IMR-90 (cell line): ENCODE measurements at regions not wholly inside any gene's neighbourhood (a gene's known extent, or its start where the extent isn't known, plus 50 kb on each side); places are given as distances from the start of the nearest gene placed in this dataset.

Experiments used
- ATAC-seq: fragments of 200-7000 bp; cut with Tn5 transposase; 2 replicates; pipeline ENCODE4 v1.9.1; 2020; ENCODE audit warnings: low read depth, mild to moderate bottlenecking, moderate library complexity
- BruUV-seq: library from RNA; stranded (reverse); fragments of 400-500 nt; replicated peaks from 2 replicates; lab custom pipeline; 2021; lab: Mats Ljungman, UMichigan
- CTCF ChIA-PET: fragments of 300-600 bp; formaldehyde crosslinking; extraction: SDS; loops from one replicate; lab custom pipeline; 2021; ENCODE audit warnings: antibody characterized with exemption; lab: Yijun Ruan, JAX
- POLR2A ChIA-PET: fragments of 300-600 bp; sonication (Branson Sonifier 250); formaldehyde crosslinking; loops from one replicate; lab custom pipeline; 2022; ENCODE audit warnings: antibody characterized with exemption; ENCODE audit not compliant: unreplicated experiment; lab: Charles Lee
- DNase-seq: peaks from one replicate; pipeline ENCODE4 v3.0.0; 2013
- H2AFZ ChIP-seq: replicated peaks from 2 replicates; pipeline ENCODE3; 2013; ENCODE audit warnings: low read length, mild to moderate bottlenecking; ENCODE audit not compliant: poor library complexity
- H2AK5ac ChIP-seq: 2 replicates; pipeline ENCODE4 v1.6.1; 2013; ENCODE audit warnings: low read depth, low read length, inconsistent platforms
- H2AK9ac ChIP-seq: replicated peaks from 2 replicates; pipeline ENCODE3; 2013; ENCODE audit warnings: mild to moderate bottlenecking, low read depth, low read length, moderate library complexity; ENCODE audit not compliant: poor library complexity
- H2BK120ac ChIP-seq: 2 replicates; pipeline ENCODE4 v1.6.1; 2013; ENCODE audit warnings: low read depth, low read length, inconsistent platforms
- H2BK15ac ChIP-seq: 3 replicates; pipeline ENCODE4 v1.6.1; 2013; ENCODE audit warnings: low read depth, low read length, inconsistent platforms
- H2BK20ac ChIP-seq: 2 replicates; pipeline ENCODE4 v1.6.1; 2013; ENCODE audit warnings: low read depth, mild to moderate bottlenecking, inconsistent platforms, low read length, moderate library complexity
- H2BK5ac ChIP-seq: 2 replicates; pipeline ENCODE4 v1.6.1; 2013; ENCODE audit warnings: mild to moderate bottlenecking, low read depth, low read length, inconsistent platforms; ENCODE audit not compliant: poor library complexity, severe bottlenecking
- H3K14ac ChIP-seq: replicated peaks from 2 replicates; pipeline ENCODE4 v1.6.1; 2013; ENCODE audit warnings: low read depth, low read length, inconsistent platforms
- H3K18ac ChIP-seq: 2 replicates; pipeline ENCODE4 v1.6.1; 2013; ENCODE audit warnings: low read depth, low read length, control low read depth
- H3K23ac ChIP-seq: 2 replicates; pipeline ENCODE4 v1.6.1; 2013; ENCODE audit warnings: low read depth, low read length, inconsistent platforms
- H3K27ac ChIP-seq: 2 replicates; pipeline ENCODE4 v1.5.1; 2013; ENCODE audit warnings: mild to moderate bottlenecking, control low read depth, low read length; ENCODE audit not compliant: insufficient read depth
- H3K27me3 ChIP-seq: 2 replicates; pipeline ENCODE4 v1.6.1; 2013; ENCODE audit warnings: low read length; ENCODE audit not compliant: control insufficient read depth, insufficient read depth
- H3K36me3 ChIP-seq: 2 replicates; pipeline ENCODE4 v1.6.1; 2013; ENCODE audit warnings: low read length, mixed read lengths; ENCODE audit not compliant: control insufficient read depth, insufficient read depth
- H3K4ac ChIP-seq: 2 replicates; pipeline ENCODE4 v1.6.1; 2013; ENCODE audit warnings: low read depth, low read length, inconsistent platforms
- H3K4me1 ChIP-seq: 2 replicates; pipeline ENCODE4 v1.6.1; 2013; ENCODE audit warnings: low read length, mixed read lengths; ENCODE audit not compliant: control insufficient read depth, insufficient read depth
- H3K4me2 ChIP-seq: 2 replicates; pipeline ENCODE4 v1.6.1; 2013; ENCODE audit warnings: low read depth, mild to moderate bottlenecking, control low read depth, low read length, moderate library complexity
- H3K4me3 ChIP-seq: 2 replicates; pipeline ENCODE4 v1.5.1; 2013; ENCODE audit warnings: low read depth, mild to moderate bottlenecking, control low read depth, low read length, moderate library complexity; ENCODE audit not compliant: insufficient read depth
- H3K56ac ChIP-seq: 2 replicates; pipeline ENCODE4 v1.6.1; 2013; ENCODE audit warnings: low read length, inconsistent platforms; ENCODE audit not compliant: insufficient read depth; ENCODE audit errors: extremely low read depth
- H3K79me1 ChIP-seq, 2 experiments: 2 replicates each; pipeline ENCODE4 v1.6.1; 2013; ENCODE audit warnings: low read length in 2 of 2, inconsistent platforms in 1 of 2, low read depth in 1 of 2
- H3K9ac ChIP-seq: 2 replicates; pipeline ENCODE4 v1.6.1; 2013; ENCODE audit warnings: low read depth, low read length, control low read depth
- H3K9me1 ChIP-seq: 2 replicates; pipeline ENCODE4 v1.6.1; 2013; ENCODE audit warnings: low read length, inconsistent platforms; ENCODE audit not compliant: insufficient read depth
- H3K9me3 ChIP-seq: 2 replicates; pipeline ENCODE4 v1.6.1; 2013; ENCODE audit warnings: low read length; ENCODE audit not compliant: control insufficient read depth, insufficient read depth
- H4K20me1 ChIP-seq: 2 replicates; pipeline ENCODE4 v1.6.1; 2013; ENCODE audit warnings: low read length, inconsistent platforms; ENCODE audit not compliant: insufficient read depth
- H4K5ac ChIP-seq: 2 replicates; pipeline ENCODE4 v1.6.1; 2013; ENCODE audit warnings: mild to moderate bottlenecking, low read depth, low read length, control low read depth
- H4K8ac ChIP-seq, 2 experiments: 2 replicates each; pipeline ENCODE4 v1.6.1; 2013; ENCODE audit warnings: low read depth in 2 of 2, low read length in 2 of 2, control low read depth in 1 of 2, inconsistent platforms in 1 of 2
- H4K91ac ChIP-seq: 2 replicates; pipeline ENCODE4 v1.6.1; 2013; ENCODE audit warnings: low read depth, low read length, inconsistent platforms; ENCODE audit not compliant: insufficient read depth
- BHLHE40 ChIP-seq: fragments of 150-350 bp; IDR thresholded peaks from 2 replicates; pipeline ENCODE4 v1.6.1; 2016; ENCODE audit warnings: mild to moderate bottlenecking, low read depth, low read length
- CEBPB ChIP-seq: IDR thresholded peaks from 2 replicates; pipeline ENCODE4 v1.6.1; 2012; ENCODE audit warnings: low read depth, low read length, improper control_type of control experiment
- CHD1 ChIP-seq: IDR thresholded peaks from 2 replicates; pipeline ENCODE4 v1.6.1; 2012; ENCODE audit warnings: low read depth, low read length, improper control_type of control experiment
- CTCF ChIP-seq: conservative IDR thresholded peaks from 2 replicates; pipeline ENCODE4 v1.5.1; 2012; ENCODE audit warnings: mild to moderate bottlenecking, low read depth, low read length, improper control_type of control experiment
- ELK1 ChIP-seq: fragments of 150-350 bp; IDR thresholded peaks from 2 replicates; pipeline ENCODE4 v1.6.1; 2016; ENCODE audit warnings: low read depth, mild to moderate bottlenecking, low read length, moderate library complexity, borderline replicate concordance
- FOS ChIP-seq: fragments of 150-350 bp; IDR thresholded peaks from 2 replicates; pipeline ENCODE4 v1.6.1; 2016; ENCODE audit warnings: low read depth, low read length
- MAFK ChIP-seq: IDR thresholded peaks from 2 replicates; pipeline ENCODE4 v1.6.1; 2012; ENCODE audit warnings: low read depth, low read length, improper control_type of control experiment
- MAZ ChIP-seq: IDR thresholded peaks from 2 replicates; pipeline ENCODE4 v1.6.1; 2012; ENCODE audit warnings: low read depth, mild to moderate bottlenecking, low read length, improper control_type of control experiment, moderate library complexity, borderline replicate concordance
- MXI1 ChIP-seq: IDR thresholded peaks from 2 replicates; pipeline ENCODE4 v1.6.1; 2012; ENCODE audit warnings: low read depth, mild to moderate bottlenecking, low read length, moderate library complexity, borderline replicate concordance
- NFE2L2 ChIP-seq: fragments of 150-350 bp; IDR thresholded peaks from 2 replicates; pipeline ENCODE4 v1.6.1; 2016; ENCODE audit warnings: low read depth, mild to moderate bottlenecking, low read length
- POLR2A ChIP-seq: IDR thresholded peaks from 2 replicates; pipeline ENCODE4 v1.6.1; 2012; ENCODE audit warnings: mild to moderate bottlenecking, low read depth, low read length
- RAD21 ChIP-seq: IDR thresholded peaks from 2 replicates; pipeline ENCODE4 v1.6.1; 2012; ENCODE audit warnings: low read length, improper control_type of control experiment
- RCOR1 ChIP-seq: IDR thresholded peaks from 2 replicates; pipeline ENCODE4 v1.6.1; 2012; ENCODE audit warnings: mild to moderate bottlenecking, low read length, improper control_type of control experiment; ENCODE audit not compliant: insufficient replicate concordance
- RFX5 ChIP-seq: IDR thresholded peaks from 2 replicates; pipeline ENCODE4 v1.8.0; 2012; ENCODE audit warnings: low read depth, mild to moderate bottlenecking, low read length, moderate library complexity
- SMC3 ChIP-seq: fragments of 150-350 bp; IDR thresholded peaks from 2 replicates; pipeline ENCODE4 v1.6.1; 2016; ENCODE audit warnings: low read depth, mild to moderate bottlenecking, antibody characterized with exemption, low read length, moderate library complexity
- WGBS, 2 experiments: methylation state at CpG; one replicate each; pipeline versions ENCODE4 v1.1.5 to v1.1.7; 2013; ENCODE audit warnings: missing lambda C conversion rate in 2 of 2; ENCODE audit not compliant: insufficient read length in 1 of 2; ENCODE audit errors: extremely low coverage in 2 of 2; 5-methylcytosine and 5-hydroxymethylcytosine counted together
- dilution Hi-C: fragments of 300-500 bp; cut with HindIII; formaldehyde crosslinking; loops from one replicate; pipeline ENCODE4 v1.14.3; 2018; ENCODE audit warnings: low sequenced_read_pairs; ENCODE audit not compliant: unreplicated experiment
- in situ Hi-C: fragments of 300-500 bp; cut with MboI; formaldehyde crosslinking; loops from 3 replicates; pipeline ENCODE4 v1.14.3; 2019; ENCODE audit warnings: low sequenced_read_pairs, inconsistent platforms, mixed read lengths
- intact Hi-C: fragments of 100-400 bp; cut with micrococcal nuclease; formaldehyde crosslinking; loops from 2 replicates; pipeline ENCODE4 v1.10.0; 2022
- TF ChIP-seq, protein P1 (sequence below): fragments of 150-350 bp; IDR thresholded peaks from 2 replicates; pipeline ENCODE4 v1.6.1; 2017; ENCODE audit warnings: mild to moderate bottlenecking, antibody characterized with exemption, low read length, low read depth

DNA sequence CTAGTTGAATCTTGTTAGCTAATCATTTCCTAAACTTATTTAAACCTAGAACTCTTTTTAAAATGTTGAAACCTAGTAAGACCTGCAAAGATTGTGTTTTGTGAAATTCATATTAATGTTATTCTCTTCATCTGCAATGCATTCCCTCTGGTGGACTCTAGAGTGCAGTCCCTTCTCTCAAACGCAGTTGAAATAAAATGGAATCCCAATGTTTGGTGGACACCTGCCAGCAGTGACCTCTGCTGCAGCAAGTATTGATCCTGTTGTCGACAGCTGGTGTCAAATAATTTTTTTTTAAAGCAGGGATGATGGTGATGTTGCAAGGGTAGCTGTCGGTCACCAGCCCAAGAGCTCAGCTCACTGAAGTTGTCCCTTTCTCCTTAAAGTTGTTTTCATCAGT is 492.0 kb downstream of the ZIC3 start:
- Histone ChIP-seq H2BK15ac (no peak overlapping the region), H3K27ac (no peak overlapping the region), H3K18ac (no peak overlapping the region), H3K9ac (no peak overlapping the region), H3K4me1 (no peaks in the 10 kb centered on the region), H4K5ac (no peak overlapping the region), H2BK5ac (no peak overlapping the region), H3K4me2 (no peak overlapping the region), H2AFZ (no peak overlapping the region), H4K91ac (no peak overlapping the region), H2BK120ac (no peak overlapping the region), H4K20me1 (no peaks in the 10 kb centered on the region), H3K23ac (no peak overlapping the region), H3K14ac (no peak overlapping the region), H4K8ac (no peak overlapping the region), H3K9me3 (no peaks in the 10 kb centered on the region), H3K4ac (no peak overlapping the region), H3K9me1 (no peaks in the 10 kb centered on the region), H2AK9ac (no peak overlapping the region), H2BK20ac (no peak overlapping the region), H3K4me3 (no peak overlapping the region), H3K56ac (no peak overlapping the region), H2AK5ac (no peak overlapping the region), H3K27me3 (no peaks in the 10 kb centered on the region), H3K79me1 (no peaks in the 10 kb centered on the region), H3K36me3 (no peaks in the 10 kb centered on the region)
- 29% methylated on average over 1 of the region's 3 CpGs; no CpG with 5 or more reads in 1 of the 2 experiments for WGBS, 2 experiments
- POLR2A ChIA-PET = no interaction called here
- in situ Hi-C loops (no loop called here), intact Hi-C loops (no loop called here), dilution Hi-C loops (no loop called here)
- CTCF ChIA-PET = no interaction called here
- DNase-seq (no peak), ATAC-seq (no peak)
- BruUV-seq = no TSS peak
- TF ChIP-seq RAD21 = no peak
- no peak for TF ChIP-seq CEBPB
- TF ChIP-seq ELK1 = no peak
- TF ChIP-seq, protein P1, sequence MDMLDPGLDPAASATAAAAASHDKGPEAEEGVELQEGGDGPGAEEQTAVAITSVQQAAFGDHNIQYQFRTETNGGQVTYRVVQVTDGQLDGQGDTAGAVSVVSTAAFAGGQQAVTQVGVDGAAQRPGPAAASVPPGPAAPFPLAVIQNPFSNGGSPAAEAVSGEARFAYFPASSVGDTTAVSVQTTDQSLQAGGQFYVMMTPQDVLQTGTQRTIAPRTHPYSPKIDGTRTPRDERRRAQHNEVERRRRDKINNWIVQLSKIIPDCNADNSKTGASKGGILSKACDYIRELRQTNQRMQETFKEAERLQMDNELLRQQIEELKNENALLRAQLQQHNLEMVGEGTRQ = no peak
- TF ChIP-seq RFX5 = no peak
- no peak for TF ChIP-seq SMC3
- no peak for TF ChIP-seq MAZ
- no peak for TF ChIP-seq MAFK
- no peak for TF ChIP-seq NFE2L2
- no peak for TF ChIP-seq CTCF
- no peak for TF ChIP-seq CHD1
- no peak for TF ChIP-seq RCOR1
- no peak for TF ChIP-seq BHLHE40
- no peak for TF ChIP-seq MXI1
- TF ChIP-seq POLR2A = no peak
- TF ChIP-seq FOS = no peak
